ENCODE measurements at regions not wholly inside any gene's neighbourhood (a gene's known extent, or its start where the extent isn't known, plus 50 kb on each side); places are given as distances from the start of the nearest gene placed in this dataset.

DNA sequence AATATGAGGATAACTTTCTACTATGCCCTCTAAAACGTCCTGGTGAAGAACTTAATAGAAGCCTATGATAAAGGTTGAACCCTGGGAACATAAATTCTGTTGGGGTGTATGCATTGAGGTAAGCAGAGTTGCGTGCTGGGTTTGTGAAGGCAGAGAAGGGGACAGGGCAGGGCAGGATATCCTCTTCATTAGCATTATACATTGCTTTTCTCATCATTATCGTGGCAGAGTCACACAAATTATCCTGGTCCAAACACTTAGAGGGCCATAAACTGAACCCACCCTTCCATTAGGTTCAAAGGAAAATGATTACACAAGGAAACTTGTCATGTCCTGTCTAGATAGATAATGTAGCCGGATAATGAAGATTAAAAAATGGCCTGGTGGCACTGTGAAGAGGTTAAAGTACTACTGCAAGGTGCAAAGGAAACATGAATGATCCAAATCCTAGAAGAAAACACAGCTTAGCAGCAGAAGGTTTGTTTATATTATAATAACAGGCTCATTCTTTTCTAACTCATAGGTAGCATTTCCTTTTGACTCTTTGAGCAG is 189.1 kb downstream of the SPCS3 start:
- TF ChIP-seq CTCF (tag by site-specific recombination; IDR thresholded peaks at IDR 0.05) (no peak), ZNF548 (tag by site-specific recombination; IDR thresholded peaks at IDR 0.05) (no peak), ZNF10 (tag by site-specific recombination; IDR thresholded peaks at IDR 0.05) (no peak), ZNF184 (tag by site-specific recombination; IDR thresholded peaks at IDR 0.05) (no peak), ZNF274 (IDR thresholded peaks at IDR 0.05; ENCODE audit: low read length) (no peak), ZNF274 (tag by site-specific recombination; IDR thresholded peaks at IDR 0.05; ENCODE audit: borderline replicate concordance) (no peak)
